ENCODE measurements at regions not wholly inside any gene's neighbourhood (a gene's known extent, or its start where the extent isn't known, plus 50 kb on each side); places are given as distances from the start of the nearest gene placed in this dataset.

GRCh38 chr2:155151945-155152344 is 453.4 kb downstream of the KCNJ3 start:
- peaks cover 18% of the 10 kb centered on the region for H3K4me1 Mint-ChIP-seq (ENCODE audit: low read depth, unreplicated experiment)
- H3K27me3 Mint-ChIP-seq (ENCODE audit: insufficient read depth, unreplicated experiment): no peaks in the 10 kb centered on the region

GRCh38 chr2:155151472-155151871 is 453.0 kb downstream of the KCNJ3 start:
- intact Hi-C loops (cut with micrococcal nuclease; ENCODE audit: unreplicated experiment): no loop called here
- Mint-ChIP-seq H3K36me3 (ENCODE audit: insufficient read depth, unreplicated experiment) (no peaks in the 10 kb centered on the region), H3K9me3 (ENCODE audit: unreplicated experiment) (peaks cover 9% of the 10 kb centered on the region), H3K4me1 (ENCODE audit: low read depth, unreplicated experiment) (peaks cover 18% of the 10 kb centered on the region), H3K4me3 (ENCODE audit: unreplicated experiment) (no peak overlapping the region), H3K27ac (ENCODE audit: unreplicated experiment) (no peak overlapping the region), H3K27me3 (ENCODE audit: insufficient read depth, unreplicated experiment) (no peaks in the 10 kb centered on the region)
- ChIA-PET POLR2A (no interaction called here), CTCF (no interaction called here)
- BruUV-seq (replicated peaks): no TSS peak
- no peaks in the 10 kb centered on the region for H3K36me3 ChIP-seq (ENCODE audit: control insufficient read depth, insufficient read depth, low read length)
- TF ChIP-seq, protein P1, sequence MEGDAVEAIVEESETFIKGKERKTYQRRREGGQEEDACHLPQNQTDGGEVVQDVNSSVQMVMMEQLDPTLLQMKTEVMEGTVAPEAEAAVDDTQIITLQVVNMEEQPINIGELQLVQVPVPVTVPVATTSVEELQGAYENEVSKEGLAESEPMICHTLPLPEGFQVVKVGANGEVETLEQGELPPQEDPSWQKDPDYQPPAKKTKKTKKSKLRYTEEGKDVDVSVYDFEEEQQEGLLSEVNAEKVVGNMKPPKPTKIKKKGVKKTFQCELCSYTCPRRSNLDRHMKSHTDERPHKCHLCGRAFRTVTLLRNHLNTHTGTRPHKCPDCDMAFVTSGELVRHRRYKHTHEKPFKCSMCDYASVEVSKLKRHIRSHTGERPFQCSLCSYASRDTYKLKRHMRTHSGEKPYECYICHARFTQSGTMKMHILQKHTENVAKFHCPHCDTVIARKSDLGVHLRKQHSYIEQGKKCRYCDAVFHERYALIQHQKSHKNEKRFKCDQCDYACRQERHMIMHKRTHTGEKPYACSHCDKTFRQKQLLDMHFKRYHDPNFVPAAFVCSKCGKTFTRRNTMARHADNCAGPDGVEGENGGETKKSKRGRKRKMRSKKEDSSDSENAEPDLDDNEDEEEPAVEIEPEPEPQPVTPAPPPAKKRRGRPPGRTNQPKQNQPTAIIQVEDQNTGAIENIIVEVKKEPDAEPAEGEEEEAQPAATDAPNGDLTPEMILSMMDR (IDR thresholded peaks at IDR 0.05; ENCODE audit: insufficient read depth in 1 of 2, low read depth in 1 of 2, low read length in 1 of 2, severe bottlenecking in 1 of 2, unreplicated experiment in 1 of 2): no peak
- no peaks in the 10 kb centered on the region for H3K9me3 ChIP-seq
- H3K4me3 ChIP-seq (ENCODE audit: low read depth, low read length): no peak overlapping the region
- H3K27me3 ChIP-seq (replicated peaks; ENCODE audit: control insufficient read depth, insufficient read depth, low read length): no peaks in the 10 kb centered on the region
- peaks cover 14% of the 10 kb centered on the region for H3K4me1 ChIP-seq
- DNase-seq: no peak

More at GRCh38 chr2:155151945-155152344, 453.4 kb downstream of the KCNJ3 start:
- intact Hi-C loops (cut with micrococcal nuclease; ENCODE audit: unreplicated experiment): no loop called here
- TF ChIP-seq, protein P1 (IDR thresholded peaks at IDR 0.05; ENCODE audit: insufficient read depth in 1 of 2, low read depth in 1 of 2, low read length in 1 of 2, severe bottlenecking in 1 of 2, unreplicated experiment in 1 of 2): no peak
- DNase-seq: no peak
- ChIA-PET CTCF (no interaction called here), POLR2A (no interaction called here)
- Mint-ChIP-seq H3K9me3 (ENCODE audit: unreplicated experiment) (peaks cover 9% of the 10 kb centered on the region), H3K4me3 (ENCODE audit: unreplicated experiment) (no peak overlapping the region), H3K36me3 (ENCODE audit: insufficient read depth, unreplicated experiment) (no peaks in the 10 kb centered on the region), H3K27ac (ENCODE audit: unreplicated experiment) (no peak overlapping the region)
- peaks cover 14% of the 10 kb centered on the region for H3K4me1 ChIP-seq
- no peak overlapping the region for H3K4me3 ChIP-seq (ENCODE audit: low read depth, low read length)
- H3K9me3 ChIP-seq: no peaks in the 10 kb centered on the region
- no TSS peak for BruUV-seq (replicated peaks)
- no peaks in the 10 kb centered on the region for H3K36me3 ChIP-seq (ENCODE audit: control insufficient read depth, insufficient read depth, low read length)
- no peaks in the 10 kb centered on the region for H3K27me3 ChIP-seq (replicated peaks; ENCODE audit: control insufficient read depth, insufficient read depth, low read length)

DNA sequence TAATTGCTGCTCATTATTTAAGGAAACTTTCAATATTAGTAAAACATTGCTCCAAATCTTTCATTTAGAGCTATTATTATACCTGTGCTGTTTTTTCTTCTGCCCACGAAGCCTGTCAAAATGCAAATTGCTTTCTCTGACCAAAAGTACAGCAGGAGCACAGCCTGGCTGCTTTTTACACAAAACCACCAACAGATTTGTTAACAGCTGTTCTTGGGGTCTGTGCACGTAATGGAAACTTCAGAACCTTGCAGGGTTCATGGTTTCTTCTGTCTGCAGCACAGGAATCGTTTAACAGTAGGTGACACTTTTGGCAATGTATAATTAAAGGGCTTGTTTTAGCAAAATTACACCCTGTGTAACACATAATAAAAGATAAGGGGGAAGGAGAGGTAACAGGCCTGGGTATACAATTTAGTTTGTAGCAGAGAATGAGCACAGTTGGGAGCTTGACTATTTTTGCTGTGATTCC is 447.3 kb downstream of the KCNJ3 start:
- no TSS peak for BruUV-seq (replicated peaks)
- Mint-ChIP-seq H3K27ac (ENCODE audit: unreplicated experiment) (no peak overlapping the region), H3K36me3 (ENCODE audit: insufficient read depth, unreplicated experiment) (no peaks in the 10 kb centered on the region), H3K4me1 (ENCODE audit: low read depth, unreplicated experiment) (no peaks in the 10 kb centered on the region), H3K9me3 (ENCODE audit: unreplicated experiment) (no peaks in the 10 kb centered on the region), H3K4me3 (ENCODE audit: unreplicated experiment) (no peak overlapping the region), H3K27me3 (ENCODE audit: insufficient read depth, unreplicated experiment) (no peaks in the 10 kb centered on the region)
- TF ChIP-seq, protein P1 (IDR thresholded peaks at IDR 0.05; ENCODE audit: insufficient read depth in 1 of 2, low read depth in 1 of 2, low read length in 1 of 2, severe bottlenecking in 1 of 2, unreplicated experiment in 1 of 2): no peak
- Histone ChIP-seq H3K36me3 (ENCODE audit: control insufficient read depth, insufficient read depth, low read length) (no peaks in the 10 kb centered on the region), H3K27me3 (replicated peaks; ENCODE audit: control insufficient read depth, insufficient read depth, low read length) (no peaks in the 10 kb centered on the region), H3K4me3 (ENCODE audit: low read depth, low read length) (no peak overlapping the region), H3K4me1 (no peaks in the 10 kb centered on the region), H3K9me3 (no peaks in the 10 kb centered on the region)
- ChIA-PET POLR2A (no interaction called here), CTCF (no interaction called here)
- intact Hi-C loops (cut with micrococcal nuclease; ENCODE audit: unreplicated experiment): no loop called here
- DNase-seq: no peak

All from Caco-2 (cell line).